HG02884 (cell line): ENCODE measurements at regions not wholly inside any gene's neighbourhood (a gene's known extent, or its start where the extent isn't known, plus 50 kb on each side); places are given as distances from the start of the nearest gene placed in this dataset.
A peak's percentile ranks its signal among the peaks of the same experiment; 100 is the strongest.

ENCODE experiments used
- ATAC-seq: cut with Tn5 transposase; IDR thresholded peaks from one replicate; pipeline ENCODE4 v1.9.1; 2021; ENCODE audit warnings: mild to moderate bottlenecking, moderate library complexity; ENCODE audit not compliant: unreplicated experiment

DNA sequence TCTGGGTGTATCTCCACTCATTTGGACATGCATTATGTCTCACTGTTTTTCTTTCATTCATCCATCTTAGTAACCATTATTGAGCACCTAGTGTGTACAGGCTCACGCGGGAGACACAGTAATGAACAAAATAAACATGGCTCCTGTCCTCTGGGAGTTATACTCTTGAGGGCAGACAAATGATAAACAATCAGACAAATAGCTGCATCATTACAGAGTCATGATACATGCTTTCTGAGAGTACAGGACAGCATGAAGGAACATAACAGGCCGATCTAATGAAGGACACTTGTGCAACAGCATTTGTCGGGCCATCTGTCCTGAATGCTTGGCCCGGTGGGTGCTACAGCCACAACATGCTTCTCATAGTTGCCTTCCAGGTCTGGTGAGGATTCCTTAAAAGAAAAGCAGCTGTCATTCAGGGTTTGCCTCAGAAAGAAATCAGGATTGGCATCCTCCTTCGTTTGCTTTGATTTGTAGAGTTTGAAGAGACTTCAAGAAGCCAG, 77.2 kb upstream of the EGLN3 start:
- no peak for ATAC-seq

DNA sequence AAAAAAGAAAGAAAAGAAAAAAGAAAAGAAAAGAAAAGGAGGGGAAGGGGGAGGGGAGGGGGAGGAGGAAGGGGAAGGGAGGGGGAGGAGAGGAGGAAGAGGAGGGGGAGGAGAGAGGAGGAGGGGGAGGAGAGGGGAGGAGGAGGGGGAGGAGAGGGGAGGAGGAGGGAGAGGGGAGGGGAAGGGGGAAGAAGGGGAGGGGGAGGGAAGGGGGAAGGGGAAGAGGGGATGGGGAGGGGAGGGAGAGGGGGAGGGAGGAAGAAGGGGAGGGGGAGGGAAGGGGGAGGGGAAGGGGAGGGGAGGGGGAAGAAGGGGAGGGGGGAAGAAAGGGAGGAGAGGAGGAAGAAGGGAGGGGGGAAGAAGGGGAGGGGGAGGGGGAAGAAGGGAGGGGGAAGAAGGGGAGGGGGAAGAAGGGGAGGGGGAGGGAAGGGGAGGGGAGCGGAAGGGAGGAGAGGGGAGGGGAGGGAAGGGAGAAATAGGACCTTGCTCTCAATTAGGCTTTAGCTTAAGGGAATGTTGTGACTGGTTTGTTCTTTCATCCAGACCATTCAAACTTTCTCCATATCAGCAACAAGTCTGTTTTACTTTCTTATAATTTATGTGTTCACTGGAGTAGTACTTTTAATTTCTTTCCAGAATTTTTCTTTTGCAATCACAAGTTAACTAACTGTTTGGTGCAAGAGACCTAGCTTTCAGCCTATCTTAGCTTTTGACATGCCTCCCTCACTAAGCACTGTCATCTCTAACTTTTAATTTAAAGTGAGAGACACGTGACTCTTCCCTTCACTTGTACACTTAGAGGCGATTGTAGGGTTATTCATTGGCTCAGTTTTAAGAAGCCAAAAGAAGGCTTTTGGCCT, 76.5 kb upstream of the EGLN3 start:
- ATAC-seq = no peak

DNA sequence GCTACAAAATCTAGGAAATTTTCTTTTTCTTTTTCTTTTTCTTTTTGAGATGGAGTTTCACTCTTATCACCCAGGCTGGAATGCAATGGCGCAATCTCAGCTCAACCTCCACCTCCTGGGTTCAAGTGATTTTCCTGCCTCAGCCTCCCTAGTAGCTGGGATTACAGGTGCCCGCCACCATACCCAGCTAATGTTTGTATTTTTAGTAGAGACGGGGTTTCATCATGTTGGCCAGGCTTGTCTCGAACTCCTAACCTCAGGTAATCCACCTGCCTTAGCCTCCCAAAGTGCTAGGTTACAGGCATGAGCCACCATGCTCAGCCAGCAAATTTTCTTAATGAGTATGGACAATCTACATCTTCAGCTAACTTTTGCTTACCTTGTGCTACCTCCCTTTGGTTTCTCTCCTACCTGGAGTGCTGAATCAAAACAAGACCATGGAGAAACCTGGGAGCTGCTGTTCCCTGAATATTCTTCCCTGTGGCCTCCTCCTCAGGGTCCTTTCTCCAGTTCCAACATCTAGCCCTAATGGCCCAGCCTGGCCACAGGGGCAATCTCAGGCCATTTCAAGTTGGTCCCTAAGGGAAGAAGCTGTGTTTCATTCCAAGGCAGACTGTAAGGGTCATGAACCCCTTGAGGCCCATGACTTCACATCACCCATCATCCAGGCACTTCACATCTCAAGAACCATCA, 74.6 kb upstream of the EGLN3 start:
- no peak for ATAC-seq

DNA sequence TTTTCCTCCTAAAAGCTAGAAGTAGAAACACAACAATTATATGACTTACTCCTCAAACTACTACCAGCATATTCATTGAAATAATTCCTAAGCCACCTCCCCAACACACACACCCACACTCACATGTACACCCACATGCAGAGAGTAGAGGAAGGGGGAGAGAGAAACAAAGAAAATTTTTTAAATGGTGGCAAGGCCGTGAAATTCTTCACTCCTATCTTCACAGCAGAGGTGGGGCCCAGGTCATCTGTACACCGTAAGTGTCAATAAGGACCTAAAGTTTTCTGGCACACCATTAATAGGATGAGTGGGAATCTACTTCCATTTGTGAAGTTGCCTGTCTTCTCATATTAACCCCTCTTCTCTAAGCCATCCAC, 73.9 kb upstream of the EGLN3 start:
- ATAC-seq = no peak

DNA sequence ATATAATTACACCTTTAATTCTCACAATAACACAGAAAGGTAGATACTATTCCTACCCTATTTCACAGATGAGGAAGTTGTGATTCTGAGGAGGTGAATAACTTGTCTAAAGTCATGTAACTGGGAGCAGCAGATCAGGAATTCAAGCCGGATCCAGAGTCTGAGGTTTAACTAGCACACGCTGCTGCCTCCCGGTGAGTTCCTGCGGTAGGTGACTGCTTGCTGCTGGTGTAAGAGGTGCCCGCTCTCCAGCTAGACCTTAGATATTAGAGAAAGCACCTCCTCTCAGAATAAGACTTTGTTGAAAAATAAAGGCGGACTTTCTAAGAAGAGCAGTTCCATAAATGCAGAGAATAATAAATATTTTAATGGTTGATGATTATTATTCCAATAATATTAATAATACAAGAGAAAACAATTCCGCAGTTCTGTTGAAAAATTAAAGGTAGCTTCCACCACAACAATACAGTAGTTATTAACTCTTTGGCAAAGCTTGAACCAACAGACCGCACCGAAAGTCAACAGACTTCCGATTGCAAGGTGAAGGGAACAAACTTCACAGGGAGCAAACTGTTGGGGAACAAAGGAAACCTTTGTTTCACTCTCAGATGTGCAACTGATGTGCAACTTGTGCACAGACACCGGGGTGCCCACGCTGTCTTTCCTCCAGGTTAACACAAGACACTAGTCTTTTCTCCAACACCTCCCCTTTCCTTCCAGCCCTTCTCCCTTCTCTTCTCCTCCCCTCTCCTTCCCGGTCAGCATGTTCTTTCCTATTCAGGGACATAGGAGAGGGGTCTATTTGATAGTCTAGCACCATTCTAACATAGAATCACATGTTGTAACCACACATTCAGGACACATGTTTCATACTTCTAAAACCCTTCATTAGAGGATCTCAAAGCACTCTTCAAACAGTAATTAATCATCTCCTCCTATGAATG, 73.2 kb upstream of the EGLN3 start:
- no peak for ATAC-seq

DNA sequence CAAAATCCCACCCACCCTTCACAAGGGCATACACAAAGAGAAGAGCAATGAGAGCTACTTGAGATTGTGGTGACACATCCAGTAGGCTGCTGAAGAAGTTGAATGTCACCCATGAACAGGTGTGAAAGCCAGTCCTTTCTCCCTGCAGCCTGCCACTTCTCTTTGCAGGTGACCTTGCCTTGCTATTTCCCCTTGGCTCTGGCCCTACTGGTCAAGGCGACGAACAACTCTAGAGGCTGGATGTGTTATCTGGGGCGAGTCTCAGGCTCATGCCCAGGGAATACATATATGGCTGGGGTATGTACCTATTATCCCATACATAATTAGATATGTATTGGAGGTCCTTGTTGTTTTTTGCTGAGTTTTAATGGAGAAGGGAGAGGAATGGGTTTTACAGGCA, 70.2 kb upstream of the EGLN3 start:
- no peak for ATAC-seq

DNA sequence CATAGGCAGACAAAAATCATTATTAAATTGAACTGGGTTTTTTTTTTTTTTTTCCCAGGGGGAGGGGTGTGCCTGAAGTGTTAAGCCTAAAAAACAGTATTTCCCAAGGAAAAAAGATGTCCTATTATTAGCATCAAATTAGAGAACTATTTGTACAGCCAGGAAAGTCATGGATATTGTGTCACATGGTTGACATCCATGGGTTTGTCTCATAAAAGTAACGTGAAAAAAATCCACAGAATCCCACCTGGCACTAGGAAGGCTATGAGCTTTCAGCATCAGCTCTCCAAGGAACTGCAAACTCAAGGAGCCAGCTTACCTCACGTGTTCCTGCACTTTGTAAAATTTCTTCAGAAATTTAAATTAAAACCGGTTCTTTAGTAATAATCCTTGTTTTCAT, 69.1 kb upstream of the EGLN3 start:
- ATAC-seq = no peak

DNA sequence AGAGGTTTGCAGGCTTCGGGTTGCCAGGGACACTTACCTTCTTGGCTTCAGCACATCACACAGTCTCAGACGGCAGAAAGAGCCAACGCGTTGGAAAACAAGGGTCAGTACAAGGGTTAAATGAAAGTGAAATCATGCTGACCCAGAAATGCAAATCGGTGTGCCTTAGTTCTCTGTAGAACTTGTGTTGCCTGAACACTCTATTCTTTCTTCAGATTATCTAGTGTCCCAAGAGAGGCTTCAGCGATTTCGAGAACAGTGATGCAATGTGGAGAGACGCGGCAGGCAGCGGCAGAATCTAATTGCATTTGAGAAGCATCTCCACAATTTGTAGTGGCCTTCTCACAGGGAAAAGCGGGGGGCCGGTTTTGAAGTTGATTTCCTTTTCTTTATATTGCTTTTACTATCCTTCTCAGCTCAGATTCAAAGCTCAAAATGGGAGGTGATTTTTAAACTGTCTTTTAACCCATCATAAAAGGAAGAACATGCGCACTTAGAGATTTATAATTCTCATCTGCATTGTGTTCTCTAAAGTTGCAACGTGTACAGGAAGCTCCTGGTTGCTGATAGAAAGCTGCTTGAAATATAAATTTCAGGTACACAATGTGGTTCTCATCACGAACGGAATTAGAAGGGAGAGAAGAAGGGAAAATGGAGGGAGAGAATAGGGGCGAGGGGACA, 67.8 kb upstream of the EGLN3 start:
- no peak for ATAC-seq

DNA sequence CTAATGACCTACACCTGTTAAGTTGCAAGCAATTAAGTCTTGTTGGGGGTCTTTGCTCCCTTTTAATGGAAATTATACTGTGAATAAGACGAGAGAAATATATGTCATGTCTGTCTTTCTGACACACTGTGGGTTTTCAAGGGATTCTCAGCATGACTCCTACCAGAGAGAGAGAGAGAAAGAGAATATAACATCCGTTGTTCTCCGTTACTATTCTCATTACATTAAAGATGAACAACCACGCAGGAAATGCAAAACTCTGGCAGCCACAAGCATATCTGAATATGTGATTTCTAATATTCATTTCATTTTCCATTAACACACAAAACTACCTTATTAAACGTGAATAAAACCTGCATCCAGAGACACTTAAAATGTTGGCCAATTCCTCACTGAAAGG, 67.3 kb upstream of the EGLN3 start:
- ATAC-seq = no peak

DNA sequence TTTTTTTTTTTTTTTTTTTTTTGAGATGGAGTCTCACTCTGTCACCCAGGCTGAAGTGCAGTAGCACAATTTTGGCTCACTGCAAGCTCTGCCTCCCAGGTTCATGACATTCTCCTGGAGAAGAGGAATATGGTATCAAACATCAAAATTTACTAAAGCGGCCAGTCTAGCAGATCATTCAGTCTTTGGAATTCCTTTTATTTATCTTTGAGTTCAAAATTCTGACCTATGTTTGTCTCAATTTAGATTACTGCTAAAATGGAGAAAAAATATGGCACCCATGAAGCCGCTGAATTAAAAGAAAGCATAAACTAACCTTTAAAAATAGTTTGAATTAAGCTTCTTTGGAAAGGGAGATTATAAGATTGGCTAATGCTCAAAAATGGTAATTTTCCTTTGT, 64.5 kb upstream of the EGLN3 start:
- ATAC-seq = no peak

DNA sequence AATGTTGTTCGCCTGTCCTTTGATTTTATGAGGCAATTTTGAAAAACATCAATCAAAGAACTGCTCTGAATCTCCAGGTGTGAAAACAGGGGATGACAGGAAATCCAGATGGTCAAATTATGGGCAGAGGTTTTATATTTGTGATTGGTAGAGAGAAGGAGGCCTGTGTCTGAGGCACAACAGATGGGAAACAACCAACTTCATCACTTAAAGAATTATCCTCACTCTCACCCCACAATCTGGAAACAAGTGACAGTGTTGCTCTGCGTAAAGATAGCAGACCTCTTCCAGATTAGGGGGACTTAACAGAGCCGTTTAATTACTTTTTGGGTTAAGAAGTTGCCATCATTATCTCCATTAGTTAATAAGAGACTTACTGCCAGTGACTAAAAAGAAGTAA, 64.1 kb upstream of the EGLN3 start:
- ATAC-seq = no peak

DNA sequence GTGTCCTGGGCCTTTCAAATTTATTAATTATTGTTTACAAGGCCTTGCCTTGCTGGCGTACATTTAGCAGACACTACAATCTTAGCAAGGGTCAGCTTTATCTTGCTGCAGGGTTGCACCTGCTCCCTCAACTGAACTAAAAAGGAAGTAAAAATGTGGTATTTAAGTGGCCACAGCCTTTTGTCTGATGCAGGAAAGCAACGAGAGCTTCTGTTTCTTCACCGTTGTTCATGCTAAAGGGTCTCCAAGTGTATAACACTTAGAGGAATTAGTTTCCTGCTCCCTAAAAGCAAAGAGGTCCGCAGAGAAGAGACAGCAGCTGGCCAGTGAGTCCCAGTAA, 62.8 kb upstream of the EGLN3 start:
- ATAC-seq = peak; percentile 53

DNA sequence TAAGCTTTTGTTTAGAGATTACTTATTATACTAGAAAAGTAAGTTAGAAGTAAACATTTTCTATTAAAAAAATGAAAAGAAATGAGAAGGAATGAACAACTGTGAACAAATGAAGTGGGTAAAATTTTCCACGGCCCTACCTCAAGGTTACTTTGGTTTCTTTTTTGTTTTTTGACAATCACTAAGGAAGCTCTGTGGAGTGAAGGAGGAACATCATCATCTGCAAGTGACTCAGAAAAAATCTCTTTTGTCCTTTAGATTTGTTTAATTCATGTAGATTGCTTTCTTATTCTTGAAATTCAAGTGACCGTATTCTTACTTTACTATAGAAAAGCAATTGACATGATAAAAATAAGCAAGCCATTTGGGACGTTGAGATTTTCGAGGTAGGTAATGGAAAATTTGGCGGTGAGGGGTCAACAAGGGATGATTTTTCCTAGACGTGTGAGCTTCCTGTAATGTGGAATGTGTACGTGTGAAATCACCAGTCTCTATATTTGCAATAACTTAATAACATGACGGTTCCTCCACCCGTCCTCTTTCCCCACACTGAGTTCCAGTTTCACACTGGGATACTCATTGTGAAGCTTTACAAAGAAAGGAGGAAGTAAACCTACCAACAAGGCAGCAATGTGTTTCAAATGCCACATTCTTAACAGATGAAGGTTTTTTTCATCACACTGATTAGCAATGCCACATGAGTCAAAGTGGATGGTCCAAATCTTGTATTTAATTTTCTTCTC, 62.3 kb upstream of the EGLN3 start:
- peak; percentile 90 for ATAC-seq

DNA sequence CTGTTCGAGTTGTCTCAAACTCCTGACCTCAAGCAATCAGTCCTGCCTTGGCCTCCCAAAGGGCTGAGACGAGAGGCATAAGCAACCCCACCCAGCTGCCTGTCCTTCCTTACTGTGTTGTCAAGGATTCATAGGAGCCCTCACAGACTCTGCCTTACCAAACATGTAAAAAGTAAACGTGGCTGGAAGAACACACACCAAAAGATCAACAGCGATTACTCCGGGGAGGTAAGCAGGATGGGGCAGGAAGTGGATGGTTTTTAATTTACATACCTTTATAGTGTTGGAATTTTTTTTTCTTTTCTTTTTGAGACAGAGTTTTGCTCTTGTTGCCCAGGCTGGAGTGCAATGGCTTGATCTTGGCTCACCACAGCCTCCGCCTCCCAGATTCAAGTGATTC, 61.5 kb upstream of the EGLN3 start:
- no peak for ATAC-seq

DNA sequence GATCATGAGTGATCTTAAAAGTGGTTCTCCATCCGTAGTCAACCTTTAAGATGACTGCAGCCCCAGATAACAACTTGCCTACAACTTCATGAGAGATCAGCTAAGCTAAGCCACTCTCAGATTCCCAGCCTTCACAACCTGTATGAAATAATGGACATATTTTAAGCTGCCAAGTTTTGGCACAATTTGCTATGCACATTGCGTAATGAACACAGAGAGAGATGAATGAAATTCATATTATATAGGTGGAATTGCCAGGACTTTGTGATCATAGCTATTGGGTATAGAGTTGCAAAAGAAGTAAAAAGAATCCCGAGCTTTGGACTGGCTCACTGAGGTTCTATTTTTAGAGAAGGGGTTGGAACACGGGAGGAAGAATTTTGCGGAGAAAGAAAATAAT, 59.1 kb upstream of the EGLN3 start:
- no peak for ATAC-seq

DNA sequence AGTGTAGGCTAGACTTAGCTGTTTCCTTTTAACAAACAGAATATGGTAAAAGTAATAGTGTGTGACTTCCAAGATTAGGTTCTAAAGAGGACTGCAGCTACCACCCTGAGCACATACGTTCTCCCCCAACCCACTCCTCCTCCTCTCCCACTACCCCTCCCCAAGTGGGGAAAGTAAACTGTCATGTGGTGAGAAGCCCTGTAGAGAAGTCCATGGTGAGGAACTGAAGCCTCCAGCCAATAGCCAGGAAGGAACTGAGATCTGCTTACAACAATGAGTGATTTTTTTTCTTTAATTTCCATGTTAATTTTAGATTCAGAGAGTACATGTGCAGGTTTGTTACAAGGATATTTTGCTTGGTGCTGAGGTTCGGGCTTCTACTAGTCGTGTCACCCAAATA, 57.0 kb upstream of the EGLN3 start:
- no peak for ATAC-seq

DNA sequence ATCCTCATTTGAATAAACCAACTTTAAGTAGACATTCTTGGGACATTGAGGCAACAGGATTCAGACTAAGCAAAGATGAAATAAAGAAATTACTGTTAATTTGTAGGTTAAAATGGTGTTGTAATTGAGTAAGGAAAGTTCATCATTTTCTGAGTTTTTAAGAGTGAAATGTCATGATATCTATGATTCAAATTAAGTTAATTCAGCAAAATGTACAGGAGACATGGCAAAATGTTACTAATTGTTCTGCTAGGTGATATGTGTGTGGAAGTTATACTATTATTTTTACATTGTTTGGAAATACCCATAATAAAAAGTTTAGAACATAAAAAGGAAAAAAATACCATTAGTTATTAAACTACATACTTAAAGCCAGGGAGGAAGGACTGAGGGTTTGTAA, 55.0 kb upstream of the EGLN3 start:
- no peak for ATAC-seq

DNA sequence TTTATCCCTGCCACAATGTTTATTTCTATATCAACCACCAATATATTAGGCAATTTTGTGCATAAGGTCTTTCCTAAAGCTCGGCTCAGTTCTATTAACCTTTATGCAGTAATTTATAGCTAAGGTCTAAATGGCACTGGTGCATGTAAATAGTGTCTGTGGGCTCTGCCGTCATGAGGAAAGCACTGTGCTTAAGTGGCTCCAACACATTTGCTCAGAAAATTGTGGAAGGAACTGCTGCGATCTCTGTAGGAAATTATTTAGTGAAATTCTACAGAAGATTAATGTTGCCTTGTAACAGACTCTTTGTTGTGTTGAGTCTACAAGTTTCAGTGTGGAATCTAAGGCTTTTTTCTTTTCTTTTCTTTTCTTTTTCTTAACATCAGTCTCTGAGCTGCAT, 54.0 kb upstream of the EGLN3 start:
- ATAC-seq = no peak

DNA sequence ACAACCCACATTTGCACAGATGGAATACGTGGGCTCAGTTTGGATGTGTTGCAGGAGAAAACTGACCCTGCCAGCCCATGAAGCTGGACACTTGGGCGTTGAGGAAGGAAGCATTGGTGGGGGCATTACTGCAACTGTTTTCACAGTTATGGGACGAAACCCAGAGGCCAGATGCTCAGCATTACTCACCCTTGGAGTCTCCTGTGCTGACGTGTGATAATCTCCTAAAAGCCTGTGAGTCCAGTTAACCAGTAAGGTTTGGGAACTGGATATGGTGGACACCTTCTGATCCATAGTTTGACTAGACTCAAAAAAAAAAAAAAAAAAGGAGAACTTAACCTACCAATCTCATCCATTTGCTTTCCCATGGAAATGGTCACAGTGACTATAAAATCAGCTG, 52.8 kb upstream of the EGLN3 start:
- no peak for ATAC-seq

DNA sequence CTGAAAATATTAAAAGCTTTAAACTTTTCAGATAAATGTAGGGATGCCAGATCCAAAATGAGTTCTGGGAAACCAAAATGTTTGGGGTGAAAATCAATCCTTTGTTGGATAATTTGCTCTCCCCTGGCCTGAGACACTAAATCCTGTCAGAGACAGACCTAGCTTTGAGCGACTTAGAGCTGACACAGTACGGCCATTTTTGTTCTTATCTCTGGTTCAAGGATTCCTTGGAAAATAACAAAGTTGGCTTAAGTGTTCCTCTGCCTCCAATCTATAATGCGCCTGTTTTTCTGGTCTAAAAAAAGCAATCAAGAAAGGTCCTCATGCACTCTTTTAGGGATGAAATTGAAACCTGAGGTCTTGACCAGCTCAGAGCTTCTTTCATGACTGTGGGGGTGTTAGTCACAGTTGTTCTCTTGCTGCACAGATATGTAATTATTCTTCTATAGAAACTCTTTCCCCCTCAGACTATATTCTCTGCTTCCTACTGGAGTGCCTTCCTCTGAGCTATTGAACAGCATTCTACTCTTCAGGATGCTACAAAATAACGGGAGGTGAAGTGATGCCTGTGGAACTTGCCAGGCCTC, 52.3 kb upstream of the EGLN3 start:
- ATAC-seq = no peak
